HuH-7.5 (cell line): ENCODE measurements at regions not wholly inside any gene's neighbourhood (a gene's known extent, or its start where the extent isn't known, plus 50 kb on each side); places are given as distances from the start of the nearest gene placed in this dataset.
A peak's percentile ranks its signal among the peaks of the same experiment; 100 is the strongest.

ENCODE experiments used
- DNase-seq: peaks from one replicate; pipeline ENCODE4 v3.0.0; 2011; ENCODE audit warnings: low spot score

- DNase-seq: no peak
Observed at GRCh38 chrX:96311366-96311765, 373.3 kb upstream of the DIAPH2 start.

GRCh38 chrX:96314985-96315384 lies 369.7 kb upstream of the DIAPH2 start:
- DNase-seq: no peak

- DNase-seq: no peak
Observed at GRCh38 chrX:96361844-96362243, 322.8 kb upstream of the DIAPH2 start.

- DNase-seq: peak; percentile 19
Observed at GRCh38 chrX:96372313-96373046, 312.2 kb upstream of the DIAPH2 start.

GRCh38 chrX:96373047-96373355 lies 311.6 kb upstream of the DIAPH2 start:
- DNase-seq: no peak

- no peak for DNase-seq
Observed at GRCh38 chrX:96376266-96376665, 308.4 kb upstream of the DIAPH2 start.

- DNase-seq: no peak
Observed at GRCh38 chrX:96379951-96380350, 304.7 kb upstream of the DIAPH2 start.

GRCh38 chrX:96382018-96382417 lies 302.6 kb upstream of the DIAPH2 start:
- no peak for DNase-seq

GRCh38 chrX:96383428-96383827 lies 301.2 kb upstream of the DIAPH2 start:
- DNase-seq: no peak

GRCh38 chrX:96386325-96386724 lies 298.3 kb upstream of the DIAPH2 start:
- DNase-seq: no peak

- no peak for DNase-seq
Observed at GRCh38 chrX:96386981-96387380, 297.7 kb upstream of the DIAPH2 start.

- DNase-seq: no peak
Observed at GRCh38 chrX:96387801-96388200, 296.8 kb upstream of the DIAPH2 start.

GRCh38 chrX:96389281-96390047 lies 295.2 kb upstream of the DIAPH2 start:
- no peak for DNase-seq

- no peak for DNase-seq
Observed at GRCh38 chrX:96394598-96394997, 290.0 kb upstream of the DIAPH2 start.

GRCh38 chrX:96403446-96403845 lies 281.2 kb upstream of the DIAPH2 start:
- no peak for DNase-seq

- no peak for DNase-seq
Observed at GRCh38 chrX:96405842-96406241, 278.8 kb upstream of the DIAPH2 start.

GRCh38 chrX:96407072-96407471 lies 277.6 kb upstream of the DIAPH2 start:
- DNase-seq: no peak

- DNase-seq: no peak
Observed at GRCh38 chrX:96407501-96407900, 277.1 kb upstream of the DIAPH2 start.

- no peak for DNase-seq
Observed at GRCh38 chrX:96407981-96408380, 276.7 kb upstream of the DIAPH2 start.

- DNase-seq: no peak
Observed at GRCh38 chrX:96410927-96411326, 273.7 kb upstream of the DIAPH2 start.

- DNase-seq: no peak
Observed at GRCh38 chrX:96417695-96418094, 266.9 kb upstream of the DIAPH2 start.

GRCh38 chrX:96424007-96424406 lies 260.6 kb upstream of the DIAPH2 start:
- no peak for DNase-seq

- DNase-seq: no peak
Observed at GRCh38 chrX:96425200-96425599, 259.4 kb upstream of the DIAPH2 start.
